Cardiac muscle cell (in vitro differentiated cells and primary cell): ENCODE measurements at regions not wholly inside any gene's neighbourhood (a gene's known extent, or its start where the extent isn't known, plus 50 kb on each side); places are given as distances from the start of the nearest gene placed in this dataset.
A peak's percentile ranks its signal among the peaks of the same experiment; 100 is the strongest.

Source experiments
- DNase-seq, 2 donors: peaks; one replicate each; pipeline versions ENCODE4 v3.0.0 to v3.0.0-alpha.2; 2010 to 2017; ENCODE audit warnings: low read depth in 1 of 2, low spot score in 1 of 2
- H3K27ac ChIP-seq: fragments of 200-600 bp; sonication (generic); 2 replicates; pipeline ENCODE4 v1.5.1; 2016
- H3K27me3 ChIP-seq: fragments of 200-600 bp; sonication (generic); 2 replicates; pipeline ENCODE4 v1.6.0; 2016; ENCODE audit warnings: control low read depth
- H3K36me3 ChIP-seq: fragments of 200-600 bp; sonication (generic); 2 replicates; pipeline ENCODE4 v1.5.1; 2016; ENCODE audit warnings: control low read depth
- H3K4me1 ChIP-seq: fragments of 200-600 bp; sonication (generic); 2 replicates; pipeline ENCODE4 v1.8.1; 2017; ENCODE audit warnings: low read depth, mild to moderate bottlenecking, mixed run types
- H3K4me3 ChIP-seq: fragments of 200-600 bp; sonication (generic); 2 replicates; pipeline ENCODE4 v1.5.1; 2016; ENCODE audit warnings: mild to moderate bottlenecking
- H3K9me3 ChIP-seq: fragments of 200-600 bp; sonication (generic); 2 replicates; pipeline ENCODE4 v1.5.1; 2017; ENCODE audit warnings: low read depth, mild to moderate bottlenecking, control low read depth
- CTCF ChIP-seq: IDR thresholded peaks from 2 replicates; pipeline ENCODE4 v1.5.1; 2012; ENCODE audit warnings: low read depth, mild to moderate bottlenecking, low read length

- H3K4me3 ChIP-seq = no peak overlapping the region
- H3K27ac ChIP-seq = no peak overlapping the region
- no peak for TF ChIP-seq CTCF
- DNase-seq = no peak
- no peaks in the 10 kb centered on the region for H3K9me3 ChIP-seq
- no peaks in the 10 kb centered on the region for H3K4me1 ChIP-seq
- H3K36me3 ChIP-seq = no peaks in the 10 kb centered on the region
- H3K27me3 ChIP-seq = no peaks in the 10 kb centered on the region
These were observed 277.3 kb downstream of the VRK1 start for GRCh38 chr14:97074456-97074855.

GRCh38 chr14:97074856-97075255 is 277.7 kb downstream of the VRK1 start:
- no peak for DNase-seq
- Histone ChIP-seq H3K4me3 (no peak overlapping the region), H3K4me1 (no peaks in the 10 kb centered on the region), H3K27me3 (no peaks in the 10 kb centered on the region), H3K27ac (no peak overlapping the region), H3K9me3 (no peaks in the 10 kb centered on the region), H3K36me3 (no peaks in the 10 kb centered on the region)
- no peak for TF ChIP-seq CTCF

- no peak for TF ChIP-seq CTCF
- DNase-seq = peak; percentile 5 to 13
- Histone ChIP-seq H3K27ac (no peak overlapping the region), H3K4me1 (no peaks in the 10 kb centered on the region), H3K9me3 (no peaks in the 10 kb centered on the region), H3K36me3 (no peaks in the 10 kb centered on the region), H3K4me3 (no peak overlapping the region), H3K27me3 (no peaks in the 10 kb centered on the region)
These were observed 280.1 kb downstream of the VRK1 start for GRCh38 chr14:97077253-97077653.

- H3K4me3 ChIP-seq = no peak overlapping the region
- no peak for DNase-seq
- H3K4me1 ChIP-seq = no peaks in the 10 kb centered on the region
- no peaks in the 10 kb centered on the region for H3K27me3 ChIP-seq
- H3K36me3 ChIP-seq = no peaks in the 10 kb centered on the region
- TF ChIP-seq CTCF = no peak
- no peak overlapping the region for H3K27ac ChIP-seq
- no peaks in the 10 kb centered on the region for H3K9me3 ChIP-seq
These were observed 280.5 kb downstream of the VRK1 start for GRCh38 chr14:97077687-97078086.

- TF ChIP-seq CTCF = no peak
- Histone ChIP-seq H3K4me1 (no peaks in the 10 kb centered on the region), H3K9me3 (no peaks in the 10 kb centered on the region), H3K27me3 (no peaks in the 10 kb centered on the region), H3K36me3 (no peaks in the 10 kb centered on the region), H3K27ac (no peak overlapping the region), H3K4me3 (no peak overlapping the region)
- DNase-seq = no peak
These were observed 283.8 kb downstream of the VRK1 start for GRCh38 chr14:97080991-97081390.

- Histone ChIP-seq H3K9me3 (no peaks in the 10 kb centered on the region), H3K4me3 (no peak overlapping the region), H3K27me3 (no peaks in the 10 kb centered on the region), H3K4me1 (no peaks in the 10 kb centered on the region), H3K27ac (no peak overlapping the region), H3K36me3 (no peaks in the 10 kb centered on the region)
- TF ChIP-seq CTCF = no peak
- DNase-seq = no peak
These were observed 298.1 kb downstream of the VRK1 start for GRCh38 chr14:97095269-97095668.
